HEK293T (cell line): ENCODE measurements at regions not wholly inside any gene's neighbourhood (a gene's known extent, or its start where the extent isn't known, plus 50 kb on each side); places are given as distances from the start of the nearest gene placed in this dataset.

Source experiments
- BHLHE40 ChIP-seq: fragments of 450-650 bp; IDR thresholded peaks from 2 replicates; pipeline ENCODE4 v1.6.1; 2016; ENCODE audit warnings: mild to moderate bottlenecking, moderate library complexity, borderline replicate concordance
- CTBP1 ChIP-seq: fragments of 450-650 bp; IDR thresholded peaks from 2 replicates; pipeline ENCODE4 v1.6.1; 2016; ENCODE audit warnings: borderline replicate concordance
- ELF4 ChIP-seq: fragments of 450-650 bp; IDR thresholded peaks from 2 replicates; pipeline ENCODE4 v1.6.1; 2017; ENCODE audit warnings: antibody characterized with exemption
- FOXM1 ChIP-seq: fragments of 450-650 bp; IDR thresholded peaks from 2 replicates; pipeline ENCODE4 v1.6.1; 2017; ENCODE audit warnings: mild to moderate bottlenecking, borderline replicate concordance
- L3MBTL2 ChIP-seq: fragments of 450-650 bp; conservative IDR thresholded peaks from 2 replicates; pipeline ENCODE4 v1.6.1; 2016; ENCODE audit warnings: mild to moderate bottlenecking
- SP1 ChIP-seq: fragments of 450-650 bp; IDR thresholded peaks from 2 replicates; pipeline ENCODE4 v1.6.1; 2017

GRCh38 chrX:124791492-124792095 is 445.2 kb downstream of the SH2D1A start:
- TF ChIP-seq BHLHE40 (no peak), SP1 (no peak), L3MBTL2 (no peak), FOXM1 (no peak), CTBP1 (no peak), ELF4 (no peak)
